GM23338 (cell line): ENCODE measurements at regions not wholly inside any gene's neighbourhood (a gene's known extent, or its start where the extent isn't known, plus 50 kb on each side); places are given as distances from the start of the nearest gene placed in this dataset.

ENCODE experiments used
- CREB1 ChIP-seq: fragments of 250-450 bp; sonication (Bioruptor Pico); IDR thresholded peaks from 2 replicates; pipeline ENCODE4 v1.5.0; 2020; ENCODE audit warnings: low read depth, mild to moderate bottlenecking, moderate library complexity
- CTCF ChIP-seq, 2 experiments: fragments of 200-600 bp in 1 of 2; sonication (generic) in 1 of 2; conservative IDR thresholded peaks; 2 replicates each; pipeline versions ENCODE4 v1.5.1 to v1.6.1; 2016 to 2017; ENCODE audit warnings: antibody characterized with exemption in 2 of 2, low read depth in 2 of 2, mild to moderate bottlenecking in 2 of 2, moderate library complexity in 1 of 2
- EZH2 ChIP-seq: fragments of 200-600 bp; sonication (generic); IDR thresholded peaks from one replicate; pipeline ENCODE4 v1.8.0; 2017; ENCODE audit warnings: antibody characterized with exemption, mild to moderate bottlenecking, low read depth; ENCODE audit not compliant: unreplicated experiment
- EZH2phosphoT487 ChIP-seq: fragments of 200-600 bp; sonication (generic); IDR thresholded peaks from one replicate; pipeline ENCODE4 v1.8.1; 2018; ENCODE audit warnings: antibody characterized with exemption; ENCODE audit not compliant: unreplicated experiment
- JUNB ChIP-seq: IDR thresholded peaks from one replicate; pipeline ENCODE4 v1.6.1; 2016; ENCODE audit warnings: antibody characterized with exemption; ENCODE audit not compliant: unreplicated experiment
- NANOG ChIP-seq: IDR thresholded peaks from 2 replicates; pipeline ENCODE4 v1.6.1; 2016; ENCODE audit warnings: antibody characterized with exemption, borderline replicate concordance
- POLR2AphosphoS5 ChIP-seq: IDR thresholded peaks from 2 replicates; pipeline ENCODE4 v1.6.1; 2016; ENCODE audit warnings: antibody characterized with exemption, low read depth
- STAT1 ChIP-seq: IDR thresholded peaks from one replicate; pipeline ENCODE4 v1.6.1; 2016; ENCODE audit warnings: antibody characterized with exemption; ENCODE audit not compliant: unreplicated experiment
- TF ChIP-seq, protein P1 (sequence below): IDR thresholded peaks from 2 replicates; pipeline ENCODE4 v1.6.1; 2016; ENCODE audit warnings: antibody characterized with exemption
- TF ChIP-seq, protein P2 (sequence below): IDR thresholded peaks from one replicate; pipeline ENCODE4 v1.6.1; 2018; ENCODE audit warnings: antibody characterized with exemption; ENCODE audit not compliant: unreplicated experiment
- TF ChIP-seq, protein P3 (sequence below): fragments of 250-450 bp; sonication (Bioruptor Pico); IDR thresholded peaks from 2 replicates; pipeline ENCODE4 v1.5.0; 2020; ENCODE audit warnings: mild to moderate bottlenecking, moderate library complexity

GRCh38 chr2:594297-594949, 82.8 kb downstream of the TMEM18 start:
- TF ChIP-seq CTCF (conservative IDR thresholded peaks at IDR 0.05; ENCODE audit: low read depth in 2 of 2) (no peak), NANOG (no peak), CREB1 (CRISPR knock-in tag) (no peak), POLR2AphosphoS5 (no peak), EZH2phosphoT487 (no peak), EZH2 (no peak), JUNB (no peak), STAT1 (no peak)
- TF ChIP-seq, protein P1, sequence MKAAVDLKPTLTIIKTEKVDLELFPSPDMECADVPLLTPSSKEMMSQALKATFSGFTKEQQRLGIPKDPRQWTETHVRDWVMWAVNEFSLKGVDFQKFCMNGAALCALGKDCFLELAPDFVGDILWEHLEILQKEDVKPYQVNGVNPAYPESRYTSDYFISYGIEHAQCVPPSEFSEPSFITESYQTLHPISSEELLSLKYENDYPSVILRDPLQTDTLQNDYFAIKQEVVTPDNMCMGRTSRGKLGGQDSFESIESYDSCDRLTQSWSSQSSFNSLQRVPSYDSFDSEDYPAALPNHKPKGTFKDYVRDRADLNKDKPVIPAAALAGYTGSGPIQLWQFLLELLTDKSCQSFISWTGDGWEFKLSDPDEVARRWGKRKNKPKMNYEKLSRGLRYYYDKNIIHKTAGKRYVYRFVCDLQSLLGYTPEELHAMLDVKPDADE: no peak
- TF ChIP-seq, protein P2, sequence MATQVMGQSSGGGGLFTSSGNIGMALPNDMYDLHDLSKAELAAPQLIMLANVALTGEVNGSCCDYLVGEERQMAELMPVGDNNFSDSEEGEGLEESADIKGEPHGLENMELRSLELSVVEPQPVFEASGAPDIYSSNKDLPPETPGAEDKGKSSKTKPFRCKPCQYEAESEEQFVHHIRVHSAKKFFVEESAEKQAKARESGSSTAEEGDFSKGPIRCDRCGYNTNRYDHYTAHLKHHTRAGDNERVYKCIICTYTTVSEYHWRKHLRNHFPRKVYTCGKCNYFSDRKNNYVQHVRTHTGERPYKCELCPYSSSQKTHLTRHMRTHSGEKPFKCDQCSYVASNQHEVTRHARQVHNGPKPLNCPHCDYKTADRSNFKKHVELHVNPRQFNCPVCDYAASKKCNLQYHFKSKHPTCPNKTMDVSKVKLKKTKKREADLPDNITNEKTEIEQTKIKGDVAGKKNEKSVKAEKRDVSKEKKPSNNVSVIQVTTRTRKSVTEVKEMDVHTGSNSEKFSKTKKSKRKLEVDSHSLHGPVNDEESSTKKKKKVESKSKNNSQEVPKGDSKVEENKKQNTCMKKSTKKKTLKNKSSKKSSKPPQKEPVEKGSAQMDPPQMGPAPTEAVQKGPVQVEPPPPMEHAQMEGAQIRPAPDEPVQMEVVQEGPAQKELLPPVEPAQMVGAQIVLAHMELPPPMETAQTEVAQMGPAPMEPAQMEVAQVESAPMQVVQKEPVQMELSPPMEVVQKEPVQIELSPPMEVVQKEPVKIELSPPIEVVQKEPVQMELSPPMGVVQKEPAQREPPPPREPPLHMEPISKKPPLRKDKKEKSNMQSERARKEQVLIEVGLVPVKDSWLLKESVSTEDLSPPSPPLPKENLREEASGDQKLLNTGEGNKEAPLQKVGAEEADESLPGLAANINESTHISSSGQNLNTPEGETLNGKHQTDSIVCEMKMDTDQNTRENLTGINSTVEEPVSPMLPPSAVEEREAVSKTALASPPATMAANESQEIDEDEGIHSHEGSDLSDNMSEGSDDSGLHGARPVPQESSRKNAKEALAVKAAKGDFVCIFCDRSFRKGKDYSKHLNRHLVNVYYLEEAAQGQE: no peak
- TF ChIP-seq, protein P3, sequence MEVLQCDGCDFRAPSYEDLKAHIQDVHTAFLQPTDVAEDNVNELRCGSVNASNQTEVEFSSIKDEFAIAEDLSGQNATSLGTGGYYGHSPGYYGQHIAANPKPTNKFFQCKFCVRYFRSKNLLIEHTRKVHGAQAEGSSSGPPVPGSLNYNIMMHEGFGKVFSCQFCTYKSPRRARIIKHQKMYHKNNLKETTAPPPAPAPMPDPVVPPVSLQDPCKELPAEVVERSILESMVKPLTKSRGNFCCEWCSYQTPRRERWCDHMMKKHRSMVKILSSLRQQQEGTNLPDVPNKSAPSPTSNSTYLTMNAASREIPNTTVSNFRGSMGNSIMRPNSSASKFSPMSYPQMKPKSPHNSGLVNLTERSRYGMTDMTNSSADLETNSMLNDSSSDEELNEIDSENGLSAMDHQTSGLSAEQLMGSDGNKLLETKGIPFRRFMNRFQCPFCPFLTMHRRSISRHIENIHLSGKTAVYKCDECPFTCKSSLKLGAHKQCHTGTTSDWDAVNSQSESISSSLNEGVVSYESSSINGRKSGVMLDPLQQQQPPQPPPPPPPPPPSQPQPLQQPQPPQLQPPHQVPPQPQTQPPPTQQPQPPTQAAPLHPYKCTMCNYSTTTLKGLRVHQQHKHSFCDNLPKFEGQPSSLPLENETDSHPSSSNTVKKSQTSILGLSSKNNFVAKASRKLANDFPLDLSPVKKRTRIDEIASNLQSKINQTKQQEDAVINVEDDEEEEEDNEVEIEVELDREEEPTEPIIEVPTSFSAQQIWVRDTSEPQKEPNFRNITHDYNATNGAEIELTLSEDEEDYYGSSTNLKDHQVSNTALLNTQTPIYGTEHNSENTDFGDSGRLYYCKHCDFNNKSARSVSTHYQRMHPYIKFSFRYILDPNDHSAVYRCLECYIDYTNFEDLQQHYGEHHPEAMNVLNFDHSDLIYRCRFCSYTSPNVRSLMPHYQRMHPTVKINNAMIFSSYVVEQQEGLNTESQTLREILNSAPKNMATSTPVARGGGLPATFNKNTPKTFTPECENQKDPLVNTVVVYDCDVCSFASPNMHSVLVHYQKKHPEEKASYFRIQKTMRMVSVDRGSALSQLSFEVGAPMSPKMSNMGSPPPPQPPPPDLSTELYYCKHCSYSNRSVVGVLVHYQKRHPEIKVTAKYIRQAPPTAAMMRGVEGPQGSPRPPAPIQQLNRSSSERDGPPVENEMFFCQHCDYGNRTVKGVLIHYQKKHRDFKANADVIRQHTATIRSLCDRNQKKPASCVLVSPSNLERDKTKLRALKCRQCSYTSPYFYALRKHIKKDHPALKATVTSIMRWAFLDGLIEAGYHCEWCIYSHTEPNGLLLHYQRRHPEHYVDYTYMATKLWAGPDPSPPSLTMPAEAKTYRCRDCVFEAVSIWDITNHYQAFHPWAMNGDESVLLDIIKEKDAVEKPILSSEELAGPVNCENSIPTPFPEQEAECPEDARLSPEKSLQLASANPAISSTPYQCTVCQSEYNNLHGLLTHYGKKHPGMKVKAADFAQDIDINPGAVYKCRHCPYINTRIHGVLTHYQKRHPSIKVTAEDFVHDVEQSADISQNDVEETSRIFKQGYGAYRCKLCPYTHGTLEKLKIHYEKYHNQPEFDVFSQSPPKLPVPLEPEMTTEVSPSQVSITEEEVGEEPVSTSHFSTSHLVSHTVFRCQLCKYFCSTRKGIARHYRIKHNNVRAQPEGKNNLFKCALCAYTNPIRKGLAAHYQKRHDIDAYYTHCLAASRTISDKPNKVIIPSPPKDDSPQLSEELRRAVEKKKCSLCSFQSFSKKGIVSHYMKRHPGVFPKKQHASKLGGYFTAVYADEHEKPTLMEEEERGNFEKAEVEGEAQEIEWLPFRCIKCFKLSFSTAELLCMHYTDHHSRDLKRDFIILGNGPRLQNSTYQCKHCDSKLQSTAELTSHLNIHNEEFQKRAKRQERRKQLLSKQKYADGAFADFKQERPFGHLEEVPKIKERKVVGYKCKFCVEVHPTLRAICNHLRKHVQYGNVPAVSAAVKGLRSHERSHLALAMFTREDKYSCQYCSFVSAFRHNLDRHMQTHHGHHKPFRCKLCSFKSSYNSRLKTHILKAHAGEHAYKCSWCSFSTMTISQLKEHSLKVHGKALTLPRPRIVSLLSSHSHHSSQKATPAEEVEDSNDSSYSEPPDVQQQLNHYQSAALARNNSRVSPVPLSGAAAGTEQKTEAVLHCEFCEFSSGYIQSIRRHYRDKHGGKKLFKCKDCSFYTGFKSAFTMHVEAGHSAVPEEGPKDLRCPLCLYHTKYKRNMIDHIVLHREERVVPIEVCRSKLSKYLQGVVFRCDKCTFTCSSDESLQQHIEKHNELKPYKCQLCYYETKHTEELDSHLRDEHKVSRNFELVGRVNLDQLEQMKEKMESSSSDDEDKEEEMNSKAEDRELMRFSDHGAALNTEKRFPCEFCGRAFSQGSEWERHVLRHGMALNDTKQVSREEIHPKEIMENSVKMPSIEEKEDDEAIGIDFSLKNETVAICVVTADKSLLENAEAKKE (CRISPR knock-in tag): no peak
